WTC11 (cell line): ENCODE measurements at regions not wholly inside any gene's neighbourhood (a gene's known extent, or its start where the extent isn't known, plus 50 kb on each side); places are given as distances from the start of the nearest gene placed in this dataset.

Experiments
- ATAC-seq: fragments of 200-7000 bp; cut with Tn5 transposase; 2 replicates; pipeline ENCODE4 v1.10.0; 2021; ENCODE audit warnings: mild to moderate bottlenecking, moderate library complexity
- CTCF ChIA-PET: fragments of 300-600 bp; sonication (Branson Sonifier 250); formaldehyde crosslinking; loops from one replicate; lab custom pipeline; 2021; ENCODE audit warnings: antibody characterized with exemption; lab: Charles Lee
- POLR2A ChIA-PET: fragments of 350-600 bp; sonication (Branson Sonifier 250); formaldehyde crosslinking; loops from one replicate; lab custom pipeline; 2021; ENCODE audit warnings: antibody characterized with exemption; lab: Charles Lee
- DNase-seq: peaks from one replicate; pipeline ENCODE4 v3.0.0; 2021; ENCODE audit warnings: low spot score
- H3K27ac Mint-ChIP-seq: 2 replicates; pipeline ENCODE4 v1.8.0; 2021; ENCODE audit warnings: mixed read lengths
- H3K27me3 Mint-ChIP-seq: 2 replicates; pipeline ENCODE4 v1.8.0; 2021; ENCODE audit warnings: low read depth, mild to moderate bottlenecking, moderate library complexity, mixed read lengths
- H3K36me3 Mint-ChIP-seq: 2 replicates; pipeline ENCODE4 v1.8.0; 2021; ENCODE audit warnings: mixed read lengths
- H3K4me1 Mint-ChIP-seq: 2 replicates; pipeline ENCODE4 v1.8.0; 2022; ENCODE audit warnings: mixed read lengths
- H3K4me3 Mint-ChIP-seq: 2 replicates; pipeline ENCODE4 v1.8.0; 2021; ENCODE audit warnings: mild to moderate bottlenecking, moderate library complexity, mixed read lengths
- H3K9me3 Mint-ChIP-seq: 2 replicates; pipeline ENCODE4 v1.8.0; 2021; ENCODE audit warnings: mixed read lengths
- CREM ChIP-seq: sonication (generic); formaldehyde crosslinking; IDR thresholded peaks from 2 replicates; pipeline ENCODE4 v1.8.1; 2022; ENCODE audit warnings: mild to moderate bottlenecking, missing genetic modification reagents, moderate library complexity
- ELF4 ChIP-seq: sonication (generic); formaldehyde crosslinking; IDR thresholded peaks from 2 replicates; pipeline ENCODE4 v1.8.1; 2022; ENCODE audit warnings: low read depth, mild to moderate bottlenecking, moderate library complexity, missing genetic modification reagents
- EMX1 ChIP-seq: fragments of 250-450 bp; sonication (Bioruptor Pico); IDR thresholded peaks from 2 replicates; pipeline ENCODE4 v1.8.0; 2021; ENCODE audit warnings: mild to moderate bottlenecking
- GABPB1 ChIP-seq: sonication (generic); formaldehyde crosslinking; IDR thresholded peaks from 2 replicates; pipeline ENCODE4 v1.8.1; 2023; ENCODE audit warnings: mild to moderate bottlenecking, missing genetic modification reagents
- IRF1 ChIP-seq: sonication (generic); formaldehyde crosslinking; IDR thresholded peaks from 2 replicates; pipeline ENCODE4 v1.8.0; 2023; ENCODE audit warnings: missing genetic modification reagents
- KAT7 ChIP-seq: sonication (generic); formaldehyde crosslinking; IDR thresholded peaks from 2 replicates; pipeline ENCODE4 v1.8.1; 2023; ENCODE audit warnings: missing genetic modification reagents, mild to moderate bottlenecking, borderline replicate concordance
- MLX ChIP-seq: sonication (generic); formaldehyde crosslinking; IDR thresholded peaks from 2 replicates; pipeline ENCODE4 v1.8.1; 2023; ENCODE audit warnings: mild to moderate bottlenecking, missing genetic modification reagents, moderate library complexity
- SMAD4 ChIP-seq: sonication (generic); formaldehyde crosslinking; IDR thresholded peaks from 2 replicates; pipeline ENCODE4 v1.8.0; 2022; ENCODE audit warnings: mild to moderate bottlenecking, missing genetic modification reagents
- TCF7 ChIP-seq: sonication (generic); formaldehyde crosslinking; IDR thresholded peaks from 2 replicates; pipeline ENCODE4 v1.8.0; 2022; ENCODE audit warnings: mild to moderate bottlenecking, low read depth, missing genetic modification reagents, moderate library complexity
- ZNF121 ChIP-seq: sonication (generic); formaldehyde crosslinking; IDR thresholded peaks from 2 replicates; pipeline ENCODE4 v1.8.0; 2023; ENCODE audit warnings: missing genetic modification reagents
- ZNF232 ChIP-seq: sonication (generic); formaldehyde crosslinking; IDR thresholded peaks from 2 replicates; pipeline ENCODE4 v1.8.0; 2022; ENCODE audit warnings: mild to moderate bottlenecking, missing genetic modification reagents
- ZNF263 ChIP-seq: sonication (generic); formaldehyde crosslinking; IDR thresholded peaks from 2 replicates; pipeline ENCODE4 v1.8.1; 2022; ENCODE audit warnings: low read depth, mild to moderate bottlenecking, moderate library complexity, missing genetic modification reagents
- ZNF512 ChIP-seq: sonication (generic); formaldehyde crosslinking; IDR thresholded peaks from 2 replicates; pipeline ENCODE4 v1.8.1; 2022; ENCODE audit warnings: missing genetic modification reagents, borderline replicate concordance
- ZNF671 ChIP-seq: fragments of 250-450 bp; sonication (Bioruptor Pico); IDR thresholded peaks from 2 replicates; pipeline ENCODE4 v1.8.0; 2021; ENCODE audit warnings: mild to moderate bottlenecking
- TF ChIP-seq, protein P1 (sequence below): sonication (generic); formaldehyde crosslinking; IDR thresholded peaks from 2 replicates; pipeline ENCODE4 v1.8.1; 2023; ENCODE audit warnings: mild to moderate bottlenecking, missing genetic modification reagents
- TF ChIP-seq, protein P2 (sequence below): sonication (generic); formaldehyde crosslinking; IDR thresholded peaks from 2 replicates; pipeline ENCODE4 v1.8.0; 2022; ENCODE audit warnings: missing genetic modification reagents
- TF ChIP-seq, protein P3 (sequence below): fragments of 250-450 bp; sonication (Bioruptor Pico); conservative IDR thresholded peaks from 2 replicates; pipeline ENCODE4 v1.9.0; 2021; ENCODE audit warnings: mild to moderate bottlenecking
- TF ChIP-seq, protein P4 (sequence below): sonication (generic); formaldehyde crosslinking; IDR thresholded peaks from 2 replicates; pipeline ENCODE4 v1.8.1; 2023; ENCODE audit warnings: mild to moderate bottlenecking, moderate library complexity, missing genetic modification reagents

- TF ChIP-seq, protein P1, sequence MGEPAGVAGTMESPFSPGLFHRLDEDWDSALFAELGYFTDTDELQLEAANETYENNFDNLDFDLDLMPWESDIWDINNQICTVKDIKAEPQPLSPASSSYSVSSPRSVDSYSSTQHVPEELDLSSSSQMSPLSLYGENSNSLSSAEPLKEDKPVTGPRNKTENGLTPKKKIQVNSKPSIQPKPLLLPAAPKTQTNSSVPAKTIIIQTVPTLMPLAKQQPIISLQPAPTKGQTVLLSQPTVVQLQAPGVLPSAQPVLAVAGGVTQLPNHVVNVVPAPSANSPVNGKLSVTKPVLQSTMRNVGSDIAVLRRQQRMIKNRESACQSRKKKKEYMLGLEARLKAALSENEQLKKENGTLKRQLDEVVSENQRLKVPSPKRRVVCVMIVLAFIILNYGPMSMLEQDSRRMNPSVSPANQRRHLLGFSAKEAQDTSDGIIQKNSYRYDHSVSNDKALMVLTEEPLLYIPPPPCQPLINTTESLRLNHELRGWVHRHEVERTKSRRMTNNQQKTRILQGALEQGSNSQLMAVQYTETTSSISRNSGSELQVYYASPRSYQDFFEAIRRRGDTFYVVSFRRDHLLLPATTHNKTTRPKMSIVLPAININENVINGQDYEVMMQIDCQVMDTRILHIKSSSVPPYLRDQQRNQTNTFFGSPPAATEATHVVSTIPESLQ (CRISPR knock-in tag): no peak
- TF ChIP-seq, protein P2, sequence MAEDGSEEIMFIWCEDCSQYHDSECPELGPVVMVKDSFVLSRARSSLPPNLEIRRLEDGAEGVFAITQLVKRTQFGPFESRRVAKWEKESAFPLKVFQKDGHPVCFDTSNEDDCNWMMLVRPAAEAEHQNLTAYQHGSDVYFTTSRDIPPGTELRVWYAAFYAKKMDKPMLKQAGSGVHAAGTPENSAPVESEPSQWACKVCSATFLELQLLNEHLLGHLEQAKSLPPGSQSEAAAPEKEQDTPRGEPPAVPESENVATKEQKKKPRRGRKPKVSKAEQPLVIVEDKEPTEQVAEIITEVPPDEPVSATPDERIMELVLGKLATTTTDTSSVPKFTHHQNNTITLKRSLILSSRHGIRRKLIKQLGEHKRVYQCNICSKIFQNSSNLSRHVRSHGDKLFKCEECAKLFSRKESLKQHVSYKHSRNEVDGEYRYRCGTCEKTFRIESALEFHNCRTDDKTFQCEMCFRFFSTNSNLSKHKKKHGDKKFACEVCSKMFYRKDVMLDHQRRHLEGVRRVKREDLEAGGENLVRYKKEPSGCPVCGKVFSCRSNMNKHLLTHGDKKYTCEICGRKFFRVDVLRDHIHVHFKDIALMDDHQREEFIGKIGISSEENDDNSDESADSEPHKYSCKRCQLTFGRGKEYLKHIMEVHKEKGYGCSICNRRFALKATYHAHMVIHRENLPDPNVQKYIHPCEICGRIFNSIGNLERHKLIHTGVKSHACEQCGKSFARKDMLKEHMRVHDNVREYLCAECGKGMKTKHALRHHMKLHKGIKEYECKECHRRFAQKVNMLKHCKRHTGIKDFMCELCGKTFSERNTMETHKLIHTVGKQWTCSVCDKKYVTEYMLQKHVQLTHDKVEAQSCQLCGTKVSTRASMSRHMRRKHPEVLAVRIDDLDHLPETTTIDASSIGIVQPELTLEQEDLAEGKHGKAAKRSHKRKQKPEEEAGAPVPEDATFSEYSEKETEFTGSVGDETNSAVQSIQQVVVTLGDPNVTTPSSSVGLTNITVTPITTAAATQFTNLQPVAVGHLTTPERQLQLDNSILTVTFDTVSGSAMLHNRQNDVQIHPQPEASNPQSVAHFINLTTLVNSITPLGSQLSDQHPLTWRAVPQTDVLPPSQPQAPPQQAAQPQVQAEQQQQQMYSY: no peak
- TF ChIP-seq TCF7: no peak
These were observed 107.2 kb upstream of the WNT4 start (continued) for GRCh38 chr1:22249928-22250680.

DNA sequence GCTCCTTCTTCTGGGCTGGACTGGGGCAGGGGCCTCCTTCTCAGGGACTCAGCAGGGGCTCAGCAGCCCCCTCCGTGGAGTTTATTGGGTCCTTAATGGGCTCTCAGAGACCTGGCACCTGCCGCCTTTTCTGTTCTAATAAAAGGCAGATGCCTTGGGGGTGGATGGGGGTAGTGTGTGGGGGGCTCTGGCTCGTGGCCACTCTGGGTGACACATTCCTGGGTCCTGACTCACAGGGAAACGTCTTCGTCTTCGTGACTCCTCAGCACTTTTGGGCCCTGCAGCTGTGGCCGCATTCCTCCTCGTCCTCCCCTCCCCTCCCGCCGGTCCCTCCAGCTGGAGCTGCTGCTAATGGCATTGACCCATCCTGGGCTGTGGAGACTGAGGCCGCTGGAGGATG is 107.8 kb upstream of the WNT4 start:
- no peak for ATAC-seq
- peaks cover 31% of the 10 kb centered on the region for H3K4me1 Mint-ChIP-seq
- POLR2A ChIA-PET: no interaction called here
- CTCF ChIA-PET: interaction anchor here (0.9 kb wide), 1 partner anchor 10 kb away, joined by 3 read pairs; no protein-coding TSS in a partner anchor
- H3K27ac Mint-ChIP-seq: no peak overlapping the region
- no peaks in the 10 kb centered on the region for H3K36me3 Mint-ChIP-seq
- no peak overlapping the region for H3K4me3 Mint-ChIP-seq
- DNase-seq: no peak
- no peaks in the 10 kb centered on the region for H3K9me3 Mint-ChIP-seq
- TF ChIP-seq ZNF121 (CRISPR knock-in tag): peak; percentile 68; the same call in 1 of the 2 replicates
- TF ChIP-seq MLX (CRISPR knock-in tag): no peak
- peaks cover 6% of the 10 kb centered on the region; the same call in 1 of the 2 replicates for H3K27me3 Mint-ChIP-seq

- Mint-ChIP-seq H3K4me1 (peaks cover 32% of the 10 kb centered on the region), H3K36me3 (no peaks in the 10 kb centered on the region), H3K9me3 (no peaks in the 10 kb centered on the region), H3K27ac (no peak overlapping the region), H3K27me3 (peaks cover 6% of the 10 kb centered on the region; the same call in 1 of the 2 replicates), H3K4me3 (no peak overlapping the region)
- POLR2A ChIA-PET: no interaction called here
- DNase-seq: peak; percentile 69
- ATAC-seq: peak; percentile 41
- CTCF ChIA-PET: interaction anchor here (0.6 kb wide), 1 partner anchor 1250 kb away, joined by 3 read pairs; no protein-coding TSS in a partner anchor
- TF ChIP-seq SMAD4 (CRISPR knock-in tag) (no peak), ZNF512 (no peak), ZNF263 (CRISPR knock-in tag) (no peak), EMX1 (CRISPR knock-in tag) (no peak), MLX (CRISPR knock-in tag) (no peak), ZNF671 (no peak), ZNF232 (CRISPR knock-in tag) (no peak), CREM (CRISPR knock-in tag) (no peak), IRF1 (no peak), GABPB1 (CRISPR knock-in tag) (no peak), ELF4 (CRISPR knock-in tag) (no peak), KAT7 (CRISPR knock-in tag) (no peak)
- TF ChIP-seq, protein P3, sequence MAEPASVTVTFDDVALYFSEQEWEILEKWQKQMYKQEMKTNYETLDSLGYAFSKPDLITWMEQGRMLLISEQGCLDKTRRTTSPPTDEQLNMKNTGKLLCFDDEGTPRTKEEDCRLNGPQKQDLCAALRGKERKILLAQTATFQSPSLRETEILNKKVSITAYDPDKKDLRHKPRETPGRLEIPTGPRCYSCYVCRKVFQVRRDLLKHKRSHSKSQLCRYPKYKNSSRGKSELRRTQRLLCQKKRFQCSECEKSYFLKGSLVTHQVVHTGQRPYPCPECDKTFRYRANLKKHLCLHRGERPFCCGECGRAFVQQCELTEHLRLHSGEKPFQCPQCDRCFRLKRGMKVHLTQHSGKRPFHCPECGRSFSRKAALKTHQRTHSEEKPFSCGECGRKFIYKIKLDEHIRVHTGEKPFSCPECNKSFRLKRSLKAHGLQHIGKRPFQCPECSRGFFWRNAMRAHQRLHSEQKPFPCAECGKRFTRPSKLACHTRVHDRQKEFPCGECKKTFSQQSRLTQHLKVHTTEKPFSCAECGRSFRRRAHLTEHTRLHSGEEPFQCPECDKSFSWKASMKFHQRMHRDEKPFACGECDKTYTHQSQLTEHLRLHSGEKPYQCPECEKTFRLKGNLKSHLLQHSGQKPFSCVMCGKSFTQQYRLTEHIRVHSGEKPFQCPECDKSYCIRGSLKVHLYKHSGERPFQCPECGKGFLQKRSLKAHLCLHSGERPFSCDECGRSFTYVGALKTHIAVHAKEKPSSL: no peak
- TF ChIP-seq, protein P4, sequence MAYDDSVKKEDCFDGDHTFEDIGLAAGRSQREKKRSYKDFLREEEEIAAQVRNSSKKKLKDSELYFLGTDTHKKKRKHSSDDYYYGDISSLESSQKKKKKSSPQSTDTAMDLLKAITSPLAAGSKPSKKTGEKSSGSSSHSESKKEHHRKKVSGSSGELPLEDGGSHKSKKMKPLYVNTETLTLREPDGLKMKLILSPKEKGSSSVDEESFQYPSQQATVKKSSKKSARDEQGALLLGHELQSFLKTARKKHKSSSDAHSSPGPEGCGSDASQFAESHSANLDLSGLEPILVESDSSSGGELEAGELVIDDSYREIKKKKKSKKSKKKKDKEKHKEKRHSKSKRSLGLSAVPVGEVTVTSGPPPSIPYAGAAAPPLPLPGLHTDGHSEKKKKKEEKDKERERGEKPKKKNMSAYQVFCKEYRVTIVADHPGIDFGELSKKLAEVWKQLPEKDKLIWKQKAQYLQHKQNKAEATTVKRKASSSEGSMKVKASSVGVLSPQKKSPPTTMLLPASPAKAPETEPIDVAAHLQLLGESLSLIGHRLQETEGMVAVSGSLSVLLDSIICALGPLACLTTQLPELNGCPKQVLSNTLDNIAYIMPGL (CRISPR knock-in tag): no peak
These were observed 109.4 kb upstream of the WNT4 start for GRCh38 chr1:22252251-22252650.
